Testis (tissue), 2 donors: ENCODE measurements at regions not wholly inside any gene's neighbourhood (a gene's known extent, or its start where the extent isn't known, plus 50 kb on each side); places are given as distances from the start of the nearest gene placed in this dataset.

Experiments
- DNase-seq: peaks from one replicate; pipeline ENCODE4 v3.0.0-alpha.2; 2019
- H3K27ac ChIP-seq, 2 donors: fragments of 200-600 bp; sonication (generic); one replicate each; pipeline ENCODE4 v1.5.1; 2019
- H3K27me3 ChIP-seq: fragments of 200-600 bp; sonication (generic); one replicate; pipeline ENCODE4 v1.5.1; 2019
- H3K36me3 ChIP-seq: fragments of 200-600 bp; sonication (generic); one replicate; pipeline ENCODE4 v1.5.1; 2017; ENCODE audit warnings: low read depth; ENCODE audit errors: missing control alignments
- H3K4me1 ChIP-seq: fragments of 200-600 bp; sonication (generic); one replicate; pipeline ENCODE4 v1.5.1; 2019
- H3K4me3 ChIP-seq, 2 donors: fragments of 200-600 bp; sonication (generic); one replicate each; pipeline ENCODE4 v1.5.1; 2017 to 2019
- H3K9me3 ChIP-seq: fragments of 200-600 bp; sonication (generic); one replicate; pipeline ENCODE4 v1.5.1; 2017
- CTCF ChIP-seq, 3 experiments: fragments of 450-650 bp in 2 of 3; fragments of 200-600 bp in 1 of 3; sonication (generic) in 1 of 3; IDR thresholded peaks; one replicate each; pipeline ENCODE4 v1.5.1; 2016 to 2019; ENCODE audit warnings: antibody characterized with exemption in 3 of 3, mild to moderate bottlenecking in 2 of 3, moderate library complexity in 1 of 3
- POLR2A ChIP-seq: fragments of 450-650 bp; IDR thresholded peaks from one replicate; pipeline ENCODE4 v1.6.1; 2017; ENCODE audit warnings: antibody characterized with exemption, mild to moderate bottlenecking, moderate library complexity
- WGBS, 2 donors: methylation state at CpG; one replicate each; pipeline ENCODE4 v1.1.5; 2018; 5-methylcytosine and 5-hydroxymethylcytosine counted together
- intact Hi-C: fragments of 100-400 bp; cut with DNase I; formaldehyde crosslinking; loops from one replicate; pipeline ENCODE4 v1.15.1; 2023; ENCODE audit warnings: low total_unique reads

- 86 to 90% methylated on average over 23 of the region's 23 CpGs for WGBS, 2 donors
- no peak for DNase-seq
- no peak overlapping the region for H3K27ac ChIP-seq
- H3K4me3 ChIP-seq, result no peak overlapping the region
- TF ChIP-seq CTCF (IDR thresholded peaks at IDR 0.05), result no peak
- no peak for TF ChIP-seq POLR2A
- H3K9me3 ChIP-seq, result no peaks in the 10 kb centered on the region
- intact Hi-C loops, result no loop called here
- H3K4me1 ChIP-seq, result peaks cover 29% of the 10 kb centered on the region
- no peaks in the 10 kb centered on the region for H3K27me3 ChIP-seq
- H3K36me3 ChIP-seq, result no peaks in the 10 kb centered on the region
Observed at GRCh38 chr2:9772999-9773902, 70.0 kb upstream of the TAF1B start.

GRCh38 chr2:9773903-9774239 lies 69.4 kb upstream of the TAF1B start:
- H3K27ac ChIP-seq, result no peak overlapping the region
- intact Hi-C loops, result no loop called here
- no peaks in the 10 kb centered on the region for H3K27me3 ChIP-seq
- TF ChIP-seq CTCF (IDR thresholded peaks at IDR 0.05) (no peak), POLR2A (no peak)
- H3K4me3 ChIP-seq, result no peak overlapping the region
- WGBS, 2 donors, result 61 to 69% methylated on average over 3 of the region's 3 CpGs
- peaks cover 28% of the 10 kb centered on the region for H3K4me1 ChIP-seq
- H3K36me3 ChIP-seq, result no peaks in the 10 kb centered on the region
- no peak for DNase-seq
- no peaks in the 10 kb centered on the region for H3K9me3 ChIP-seq

GRCh38 chr2:9774266-9774665 lies 69.0 kb upstream of the TAF1B start:
- no peaks in the 10 kb centered on the region for H3K9me3 ChIP-seq
- H3K27me3 ChIP-seq, result no peaks in the 10 kb centered on the region
- no peak overlapping the region for H3K4me3 ChIP-seq
- TF ChIP-seq POLR2A, result no peak
- TF ChIP-seq CTCF (IDR thresholded peaks at IDR 0.05), result no peak
- DNase-seq, result no peak
- WGBS, 2 donors, result 66 to 71% methylated on average over 12 of the region's 12 CpGs
- intact Hi-C loops, result no loop called here
- H3K27ac ChIP-seq, result no peak overlapping the region
- H3K4me1 ChIP-seq, result peaks cover 27% of the 10 kb centered on the region
- no peaks in the 10 kb centered on the region for H3K36me3 ChIP-seq

- intact Hi-C loops, result no loop called here
- peaks cover 16% of the 10 kb centered on the region for H3K4me1 ChIP-seq
Observed at GRCh38 chr2:9775351-9775750, 67.9 kb upstream of the TAF1B start.

More at GRCh38 chr2:9775351-9775750, 67.9 kb upstream of the TAF1B start:
- Histone ChIP-seq H3K27me3 (no peaks in the 10 kb centered on the region), H3K36me3 (no peaks in the 10 kb centered on the region), H3K4me3 (no peak overlapping the region), H3K9me3 (no peaks in the 10 kb centered on the region), H3K27ac (no peak overlapping the region)
- no peak for TF ChIP-seq POLR2A
- no peak for TF ChIP-seq CTCF (IDR thresholded peaks at IDR 0.05)
- WGBS, 2 donors, result 91 to 95% methylated on average over 9 of the region's 9 CpGs
- no peak for DNase-seq
